ENCODE measurements at regions not wholly inside any gene's neighbourhood (a gene's known extent, or its start where the extent isn't known, plus 50 kb on each side); places are given as distances from the start of the nearest gene placed in this dataset.

- TF ChIP-seq MAX (IDR thresholded peaks at IDR 0.05), result no peak
- TF ChIP-seq POLR2AphosphoS5 (IDR thresholded peaks at IDR 0.05; ENCODE audit: low read depth, low read length), result no peak
- no peak for TF ChIP-seq CTCF (IDR thresholded peaks at IDR 0.05; ENCODE audit: control extremely low read depth in 1 of 3, insufficient read depth in 1 of 3, low read depth in 1 of 3, low read length in 3 of 3)
- TF ChIP-seq PHF8 (conservative IDR thresholded peaks at IDR 0.05; ENCODE audit: low read depth, low read length), result no peak
- TF ChIP-seq TCF12 (IDR thresholded peaks at IDR 0.05; ENCODE audit: low read depth, low read length), result no peak
- no peak for TF ChIP-seq POLR2A (IDR thresholded peaks at IDR 0.05; ENCODE audit: control extremely low read depth in 1 of 2, low read depth in 2 of 2, low read length in 2 of 2)
- no peak for TF ChIP-seq RXRA (IDR thresholded peaks at IDR 0.05; ENCODE audit: insufficient read depth, low read depth, low read length)
- TF ChIP-seq SP4 (IDR thresholded peaks at IDR 0.05; ENCODE audit: low read length), result no peak
- TF ChIP-seq SIRT6 (IDR thresholded peaks at IDR 0.05; ENCODE audit: low read length), result no peak
- no peak for TF ChIP-seq TEAD4 (IDR thresholded peaks at IDR 0.05; ENCODE audit: low read depth, low read length)
- TF ChIP-seq SP1 (IDR thresholded peaks at IDR 0.05; ENCODE audit: low read depth, low read length), result no peak
- no peak for TF ChIP-seq RAD21 (IDR thresholded peaks at IDR 0.05 in 1 of 2, conservative IDR thresholded peaks at IDR 0.05 in 1 of 2; ENCODE audit: low read depth in 2 of 2, low read length in 2 of 2)
These were observed 1034.6 kb upstream of the C9orf72 start for GRCh38 chr9:28607843-28608242.
